ENCODE measurements at regions not wholly inside any gene's neighbourhood (a gene's known extent, or its start where the extent isn't known, plus 50 kb on each side); places are given as distances from the start of the nearest gene placed in this dataset.
A peak's percentile ranks its signal among the peaks of the same experiment; 100 is the strongest.

- Histone ChIP-seq H3K4me1 (ENCODE audit: control insufficient read depth in 3 of 3, insufficient read depth in 3 of 3, low read length in 3 of 3) (peaks cover 31 to 36% (median 33%) of the 10 kb centered on the region in 3 donors), H3K36me3 (ENCODE audit: control insufficient read depth in 3 of 3, insufficient read depth in 3 of 3, low read length in 3 of 3) (no peaks in the 10 kb centered on the region), H3K9ac (ENCODE audit: low read depth in 1 of 3, low read length in 3 of 3) (peak overlapping the region in 2 of 3 donors; percentile 52 to 100), H3K27me3 (ENCODE audit: control insufficient read depth in 3 of 3, insufficient read depth in 3 of 3, low read length in 3 of 3) (peaks cover 5 to 12% (median 9%) of the 10 kb centered on the region in 3 donors), H3K9me3 (ENCODE audit: control insufficient read depth in 3 of 3, low read length in 3 of 3) (no peaks in the 10 kb centered on the region), H3K4me3 (ENCODE audit: low read length in 3 of 3) (peak overlapping the region; percentile 56 to 97 (median 81)), H3K27ac (ENCODE audit: low read depth, low read length) (peak overlapping the region; percentile 99)
These were observed 112.6 kb downstream of the KCNRG start for GRCh38 chr13:50127726-50128291.

GRCh38 chr13:50128428-50128931 is 113.2 kb downstream of the KCNRG start:
- H3K4me1 ChIP-seq (ENCODE audit: control insufficient read depth in 3 of 3, insufficient read depth in 3 of 3, low read length in 3 of 3) = peaks cover 25 to 31% (median 27%) of the 10 kb centered on the region in 3 donors
- H3K4me3 ChIP-seq (ENCODE audit: low read length in 3 of 3) = no peak overlapping the region
- peaks cover 8 to 14% (median 10%) of the 10 kb centered on the region in 3 donors for H3K27me3 ChIP-seq (ENCODE audit: control insufficient read depth in 3 of 3, insufficient read depth in 3 of 3, low read length in 3 of 3)
- H3K9me3 ChIP-seq (ENCODE audit: control insufficient read depth in 3 of 3, low read length in 3 of 3) = no peaks in the 10 kb centered on the region
- H3K36me3 ChIP-seq (ENCODE audit: control insufficient read depth in 3 of 3, insufficient read depth in 3 of 3, low read length in 3 of 3) = no peaks in the 10 kb centered on the region
- H3K27ac ChIP-seq (ENCODE audit: low read depth, low read length) = no peak overlapping the region
- H3K9ac ChIP-seq (ENCODE audit: low read depth in 1 of 3, low read length in 3 of 3) = no peak overlapping the region

GRCh38 chr13:50129081-50129705 is 113.9 kb downstream of the KCNRG start:
- peaks cover 25 to 31% (median 25%) of the 10 kb centered on the region in 3 donors for H3K4me1 ChIP-seq (ENCODE audit: control insufficient read depth in 3 of 3, insufficient read depth in 3 of 3, low read length in 3 of 3)
- H3K9ac ChIP-seq (ENCODE audit: low read depth in 1 of 3, low read length in 3 of 3) = peak overlapping the region; percentile 78 to 81 (median 80)
- H3K27ac ChIP-seq (ENCODE audit: low read depth, low read length) = peak overlapping the region; percentile 55
- peak overlapping the region; percentile 68 to 75 (median 70) for H3K4me3 ChIP-seq (ENCODE audit: low read length in 3 of 3)
- no peaks in the 10 kb centered on the region for H3K36me3 ChIP-seq (ENCODE audit: control insufficient read depth in 3 of 3, insufficient read depth in 3 of 3, low read length in 3 of 3)
- peaks cover 8 to 14% (median 10%) of the 10 kb centered on the region in 3 donors for H3K27me3 ChIP-seq (ENCODE audit: control insufficient read depth in 3 of 3, insufficient read depth in 3 of 3, low read length in 3 of 3)
- H3K9me3 ChIP-seq (ENCODE audit: control insufficient read depth in 3 of 3, low read length in 3 of 3) = no peaks in the 10 kb centered on the region

GRCh38 chr13:50129706-50130122 is 114.5 kb downstream of the KCNRG start:
- Histone ChIP-seq H3K9ac (ENCODE audit: low read depth in 1 of 3, low read length in 3 of 3) (peak overlapping the region; percentile 78 to 81 (median 80)), H3K4me3 (ENCODE audit: low read length in 3 of 3) (peak overlapping the region; percentile 68 to 75 (median 70)), H3K27ac (ENCODE audit: low read depth, low read length) (peak overlapping the region; percentile 55), H3K36me3 (ENCODE audit: control insufficient read depth in 3 of 3, insufficient read depth in 3 of 3, low read length in 3 of 3) (no peaks in the 10 kb centered on the region), H3K9me3 (ENCODE audit: control insufficient read depth in 3 of 3, low read length in 3 of 3) (no peaks in the 10 kb centered on the region), H3K4me1 (ENCODE audit: control insufficient read depth in 3 of 3, insufficient read depth in 3 of 3, low read length in 3 of 3) (peaks cover 24 to 31% (median 25%) of the 10 kb centered on the region in 3 donors), H3K27me3 (ENCODE audit: control insufficient read depth in 3 of 3, insufficient read depth in 3 of 3, low read length in 3 of 3) (peaks cover 8 to 14% (median 10%) of the 10 kb centered on the region in 3 donors)

GRCh38 chr13:50130123-50130946 is 115.1 kb downstream of the KCNRG start:
- H3K27ac ChIP-seq (ENCODE audit: low read depth, low read length) = peak overlapping the region; percentile 55
- no peaks in the 10 kb centered on the region for H3K36me3 ChIP-seq (ENCODE audit: control insufficient read depth in 3 of 3, insufficient read depth in 3 of 3, low read length in 3 of 3)
- H3K9ac ChIP-seq (ENCODE audit: low read depth in 1 of 3, low read length in 3 of 3) = peak overlapping the region; percentile 78 to 81 (median 80)
- no peaks in the 10 kb centered on the region for H3K9me3 ChIP-seq (ENCODE audit: control insufficient read depth in 3 of 3, low read length in 3 of 3)
- H3K4me1 ChIP-seq (ENCODE audit: control insufficient read depth in 3 of 3, insufficient read depth in 3 of 3, low read length in 3 of 3) = peaks cover 21 to 31% (median 25%) of the 10 kb centered on the region in 3 donors
- H3K4me3 ChIP-seq (ENCODE audit: low read length in 3 of 3) = peak overlapping the region; percentile 68 to 75 (median 70)
- peaks cover 8 to 14% (median 10%) of the 10 kb centered on the region in 3 donors for H3K27me3 ChIP-seq (ENCODE audit: control insufficient read depth in 3 of 3, insufficient read depth in 3 of 3, low read length in 3 of 3)

- peaks cover 8 to 14% (median 10%) of the 10 kb centered on the region in 3 donors for H3K27me3 ChIP-seq (ENCODE audit: control insufficient read depth in 3 of 3, insufficient read depth in 3 of 3, low read length in 3 of 3)
These were observed 117.0 kb downstream of the KCNRG start for GRCh38 chr13:50131920-50132903.

GRCh38 chr13:50132904-50133357 is 117.7 kb downstream of the KCNRG start:
- Histone ChIP-seq H3K9ac (ENCODE audit: low read depth in 1 of 3, low read length in 3 of 3) (no peak overlapping the region), H3K4me3 (ENCODE audit: low read length in 3 of 3) (no peak overlapping the region), H3K9me3 (ENCODE audit: control insufficient read depth in 3 of 3, low read length in 3 of 3) (no peaks in the 10 kb centered on the region), H3K27me3 (ENCODE audit: control insufficient read depth in 3 of 3, insufficient read depth in 3 of 3, low read length in 3 of 3) (peaks cover 8 to 14% (median 10%) of the 10 kb centered on the region in 3 donors), H3K27ac (ENCODE audit: low read depth, low read length) (no peak overlapping the region), H3K36me3 (ENCODE audit: control insufficient read depth in 3 of 3, insufficient read depth in 3 of 3, low read length in 3 of 3) (no peaks in the 10 kb centered on the region), H3K4me1 (ENCODE audit: control insufficient read depth in 3 of 3, insufficient read depth in 3 of 3, low read length in 3 of 3) (peaks cover 6 to 20% (median 10%) of the 10 kb centered on the region in 3 donors)

More at GRCh38 chr13:50131920-50132903, 117.0 kb downstream of the KCNRG start:
- H3K4me3 ChIP-seq (ENCODE audit: low read length in 3 of 3) = no peak overlapping the region
- no peaks in the 10 kb centered on the region for H3K9me3 ChIP-seq (ENCODE audit: control insufficient read depth in 3 of 3, low read length in 3 of 3)
- H3K27ac ChIP-seq (ENCODE audit: low read depth, low read length) = no peak overlapping the region
- H3K9ac ChIP-seq (ENCODE audit: low read depth in 1 of 3, low read length in 3 of 3) = no peak overlapping the region
- no peaks in the 10 kb centered on the region for H3K36me3 ChIP-seq (ENCODE audit: control insufficient read depth in 3 of 3, insufficient read depth in 3 of 3, low read length in 3 of 3)
- peaks cover 6 to 21% (median 12%) of the 10 kb centered on the region in 3 donors for H3K4me1 ChIP-seq (ENCODE audit: control insufficient read depth in 3 of 3, insufficient read depth in 3 of 3, low read length in 3 of 3)

- Histone ChIP-seq H3K9ac (ENCODE audit: low read depth in 1 of 3, low read length in 3 of 3) (no peak overlapping the region), H3K4me1 (ENCODE audit: control insufficient read depth in 3 of 3, insufficient read depth in 3 of 3, low read length in 3 of 3) (peaks cover 6 to 20% (median 10%) of the 10 kb centered on the region in 3 donors), H3K27me3 (ENCODE audit: control insufficient read depth in 3 of 3, insufficient read depth in 3 of 3, low read length in 3 of 3) (peaks cover 8 to 14% (median 10%) of the 10 kb centered on the region in 3 donors), H3K36me3 (ENCODE audit: control insufficient read depth in 3 of 3, insufficient read depth in 3 of 3, low read length in 3 of 3) (no peaks in the 10 kb centered on the region), H3K27ac (ENCODE audit: low read depth, low read length) (no peak overlapping the region), H3K4me3 (ENCODE audit: low read length in 3 of 3) (no peak overlapping the region), H3K9me3 (ENCODE audit: control insufficient read depth in 3 of 3, low read length in 3 of 3) (no peaks in the 10 kb centered on the region)
These were observed 118.2 kb downstream of the KCNRG start for GRCh38 chr13:50133358-50133953.
